GM12872 (cell line): ENCODE measurements at regions not wholly inside any gene's neighbourhood (a gene's known extent, or its start where the extent isn't known, plus 50 kb on each side); places are given as distances from the start of the nearest gene placed in this dataset.

Source experiments
- CTCF ChIP-seq: IDR thresholded peaks from 3 replicates; pipeline ENCODE4 v1.5.1; 2011; ENCODE audit warnings: low read depth, mild to moderate bottlenecking, low read length, moderate library complexity; ENCODE audit not compliant: insufficient read depth

GRCh38 chr15:91407269-91407889 is 307.3 kb downstream of the SV2B start:
- TF ChIP-seq CTCF: no peak

- TF ChIP-seq CTCF: no peak
Measured at GRCh38 chr15:91408476-91409076, 308.5 kb downstream of the SV2B start.

- TF ChIP-seq CTCF: no peak
Measured at GRCh38 chr15:91409387-91409786, 309.3 kb downstream of the SV2B start.

GRCh38 chr15:91411586-91411985 is 311.5 kb downstream of the SV2B start:
- TF ChIP-seq CTCF: no peak

GRCh38 chr15:91412138-91412928 is 312.3 kb downstream of the SV2B start:
- TF ChIP-seq CTCF: no peak

- TF ChIP-seq CTCF: no peak
Measured at GRCh38 chr15:91413142-91413541, 313.1 kb downstream of the SV2B start.

GRCh38 chr15:91414124-91414523 is 314.1 kb downstream of the SV2B start:
- no peak for TF ChIP-seq CTCF
